NCI-H187 treated with DMSO at 0.1 percent for 48 hours (cell line): ENCODE measurements at regions not wholly inside any gene's neighbourhood (a gene's known extent, or its start where the extent isn't known, plus 50 kb on each side); places are given as distances from the start of the nearest gene placed in this dataset.
A peak's percentile ranks its signal among the peaks of the same experiment; 100 is the strongest.
"Not testable (repeated sequence)": the region's sequence is repeated elsewhere in the genome, so short reads cannot be mapped to it uniquely, and the experiment has no call there.

Source experiments
- DNase-seq: peaks from one replicate; lab custom pipeline; 2025; lab: John Stamatoyannopoulos, UW

DNA sequence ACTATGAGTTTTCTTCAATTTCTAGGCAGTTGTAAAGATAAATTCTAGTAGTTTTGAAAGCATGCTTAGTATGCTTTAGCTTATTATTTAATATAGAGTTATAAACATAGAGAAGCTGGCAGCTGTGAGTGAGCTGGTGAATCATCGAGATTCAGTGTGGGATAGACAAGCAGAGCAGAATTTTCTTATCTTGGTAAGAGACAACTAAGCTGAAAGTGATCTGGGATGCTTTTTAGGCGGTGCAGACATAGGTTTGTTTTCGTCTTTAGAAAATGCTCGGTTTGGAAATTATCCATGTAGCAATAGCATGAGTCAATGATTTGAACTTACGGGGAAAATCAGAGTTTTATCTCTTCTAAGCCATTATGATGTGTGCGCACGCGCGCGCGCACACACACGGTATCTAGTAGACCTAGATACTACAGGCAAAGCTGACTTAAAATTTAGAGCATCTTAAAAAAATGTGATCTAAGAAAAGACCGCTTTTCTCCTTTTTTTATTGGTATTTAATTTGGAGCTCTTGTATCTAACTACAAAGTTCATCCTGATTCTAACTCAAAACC lies 128.3 kb upstream of the MAP3K7 start:
- DNase-seq: no peak

DNA sequence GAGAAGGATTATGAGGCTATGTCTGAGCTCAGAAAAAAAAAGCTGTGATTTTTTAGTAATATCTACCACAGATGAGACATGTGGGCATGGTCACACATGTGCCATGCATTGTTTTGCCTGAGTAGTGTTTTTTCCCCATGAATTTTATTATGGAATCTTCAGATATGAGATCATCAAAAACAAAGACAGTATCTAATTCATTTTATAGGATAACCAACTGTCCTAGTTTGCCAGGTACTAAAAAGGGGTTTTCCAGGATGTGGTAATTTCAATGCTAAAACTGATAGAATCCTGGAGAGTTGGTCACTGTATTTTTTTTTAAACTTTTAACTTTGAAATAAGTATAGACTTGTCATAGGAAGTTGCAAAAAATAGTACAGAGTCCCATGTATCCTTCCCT lies 127.4 kb upstream of the MAP3K7 start:
- DNase-seq: no peak

DNA sequence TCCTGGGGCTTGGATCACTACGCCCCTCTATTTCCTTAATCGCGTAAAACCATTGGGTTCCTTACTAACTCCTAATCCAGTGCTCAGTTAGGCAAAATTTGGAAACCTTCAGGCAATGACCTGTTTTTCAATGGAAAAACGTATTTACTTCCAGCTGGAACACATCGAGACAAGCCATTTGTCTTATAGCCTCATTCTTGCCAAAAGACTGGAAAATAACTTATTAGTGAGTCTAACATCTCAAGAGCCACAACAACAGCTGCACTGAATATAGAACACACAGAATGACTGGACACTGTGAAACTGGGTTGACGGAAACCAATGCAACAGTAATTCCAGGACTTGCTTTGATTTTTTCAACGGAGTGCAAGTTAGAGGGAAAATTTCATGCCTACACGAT lies 125.2 kb upstream of the MAP3K7 start:
- no peak for DNase-seq

DNA sequence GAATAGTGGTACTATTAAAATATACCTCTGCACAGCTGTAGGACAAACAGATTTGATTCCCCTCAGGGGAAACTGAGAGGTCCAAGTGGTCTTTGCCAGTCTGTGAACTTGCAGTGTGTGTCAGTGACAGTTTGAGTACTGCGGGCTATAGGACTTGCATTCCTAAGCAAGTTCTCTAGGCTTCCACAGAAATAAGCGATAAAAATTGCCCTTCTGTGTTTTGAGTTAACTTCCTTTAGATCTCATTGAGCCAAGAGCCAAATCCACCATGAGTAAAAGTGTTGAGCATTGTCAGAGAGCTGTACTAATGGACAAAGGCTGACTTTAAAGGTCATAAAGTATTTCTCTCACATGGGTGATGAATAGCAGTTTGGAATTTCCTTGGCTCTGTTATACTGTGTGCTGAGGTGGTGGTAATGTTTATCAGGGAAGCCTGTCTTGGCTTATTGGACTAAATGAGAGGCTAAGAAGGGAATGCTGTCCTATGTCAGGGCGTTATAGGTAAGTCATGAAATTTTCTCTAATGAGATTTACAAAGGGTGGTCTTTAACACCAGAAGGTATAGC lies 122.6 kb upstream of the MAP3K7 start:
- no peak for DNase-seq

DNA sequence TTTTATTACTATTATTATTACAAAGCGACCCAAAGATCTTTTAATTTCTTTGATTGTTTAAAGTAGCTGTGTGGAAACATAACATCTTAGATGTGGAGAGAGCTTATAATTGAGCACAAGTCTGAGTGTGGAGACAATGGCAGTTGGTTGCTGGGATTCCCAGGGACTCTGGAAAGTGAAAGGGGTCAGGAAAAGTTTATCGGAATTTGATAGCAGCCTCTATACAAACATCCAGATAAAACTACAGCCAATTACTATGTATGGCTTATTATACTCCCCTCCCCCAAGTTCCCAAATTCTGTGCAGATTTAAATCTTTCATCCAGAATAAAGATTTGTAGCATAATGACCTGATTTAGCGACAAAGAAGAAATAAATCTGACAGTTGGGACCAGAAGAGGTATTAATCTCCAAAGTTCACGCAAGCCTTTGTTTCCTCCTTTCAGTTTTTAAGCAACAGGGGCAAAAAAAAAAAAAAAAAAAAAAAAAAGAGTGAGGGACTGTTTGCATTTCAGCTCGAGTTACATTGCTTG lies 121.4 kb upstream of the MAP3K7 start:
- DNase-seq: no peak

DNA sequence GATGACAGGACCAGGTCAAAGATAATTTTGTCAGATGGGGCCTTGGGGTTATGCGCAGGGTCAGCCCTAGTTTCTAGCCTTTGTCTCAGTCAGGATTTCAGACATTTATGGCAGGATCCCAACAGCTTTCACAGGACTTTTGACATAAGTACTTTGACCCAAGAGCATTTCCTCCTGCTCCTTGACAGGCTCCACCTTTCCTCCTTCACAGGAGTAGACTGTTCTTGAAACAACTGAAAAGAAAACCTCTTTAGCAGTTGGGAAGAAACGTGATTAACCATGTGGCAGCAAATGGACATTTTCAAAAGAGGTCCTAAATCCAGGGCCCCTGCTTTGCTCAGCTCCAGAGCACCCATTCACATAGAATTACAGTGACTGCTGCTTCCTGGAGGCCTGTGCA lies 120.4 kb upstream of the MAP3K7 start:
- DNase-seq: no peak

DNA sequence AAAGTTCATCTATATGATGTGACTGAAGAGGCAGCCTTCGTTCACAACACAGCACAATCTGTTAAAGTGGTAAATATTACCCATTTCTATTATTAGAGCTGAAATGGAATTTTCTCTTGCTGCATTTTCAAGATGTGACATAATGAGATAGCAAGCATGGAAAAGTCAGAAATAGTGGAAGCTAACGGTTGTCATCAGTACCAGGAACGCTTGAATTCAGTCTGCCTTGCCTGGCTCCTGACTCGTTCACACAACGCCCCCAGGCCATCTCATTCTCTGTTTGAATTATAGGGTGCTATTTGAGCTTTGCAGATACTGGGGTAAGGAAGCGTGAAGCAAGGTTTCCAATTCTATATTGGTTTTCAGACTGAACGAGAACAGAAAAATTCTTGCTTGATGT lies 116.5 kb upstream of the MAP3K7 start:
- DNase-seq: no peak

DNA sequence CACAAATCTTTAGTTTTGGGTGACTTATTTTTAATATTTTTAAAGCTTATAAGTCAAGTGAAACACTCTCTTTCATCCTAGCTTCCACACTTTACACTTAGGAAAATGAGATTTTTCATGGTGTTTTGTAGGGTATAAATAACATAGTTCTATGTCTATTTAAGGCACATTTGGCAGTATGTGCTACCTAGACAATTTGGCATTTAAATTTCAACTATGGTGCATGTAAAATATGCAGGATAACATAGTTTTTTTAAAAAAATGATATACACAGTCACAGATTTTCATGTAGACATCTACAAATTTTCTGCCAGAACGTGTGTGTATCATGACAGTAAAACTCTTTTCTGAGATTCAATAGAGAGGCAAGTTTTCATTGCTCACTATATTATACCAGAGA lies 115.1 kb upstream of the MAP3K7 start:
- no peak for DNase-seq

DNA sequence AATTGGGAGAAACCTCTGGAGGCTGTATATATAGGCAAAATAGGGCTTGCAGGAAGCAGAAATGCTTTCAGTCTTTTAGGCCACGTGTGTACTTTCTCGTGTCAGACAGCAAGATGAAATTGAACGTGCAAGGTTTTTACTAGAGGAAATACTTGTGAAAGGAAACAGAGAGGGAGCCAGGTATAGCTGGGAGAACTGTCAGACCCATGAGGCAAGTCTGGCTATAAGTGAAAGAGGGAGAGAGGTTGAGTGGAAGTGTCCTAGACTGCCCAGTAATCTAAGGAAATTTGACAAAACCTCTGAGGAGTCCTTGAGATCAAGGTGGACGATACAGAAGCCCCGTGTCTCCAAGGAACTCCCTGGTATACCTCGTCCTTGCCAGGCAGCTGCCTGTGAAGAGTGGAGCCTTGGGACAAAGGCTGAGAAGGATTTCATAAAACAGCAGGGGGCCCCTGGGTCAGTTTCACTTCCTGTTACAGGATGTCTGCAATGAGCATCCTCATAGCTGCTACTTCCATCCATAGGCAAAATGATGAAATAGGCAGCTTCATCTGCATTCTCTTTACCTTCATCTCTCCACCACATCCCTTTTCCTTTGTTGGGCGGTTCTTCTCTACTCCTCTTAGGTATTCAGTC lies 114.4 kb upstream of the MAP3K7 start:
- DNase-seq: no peak

DNA sequence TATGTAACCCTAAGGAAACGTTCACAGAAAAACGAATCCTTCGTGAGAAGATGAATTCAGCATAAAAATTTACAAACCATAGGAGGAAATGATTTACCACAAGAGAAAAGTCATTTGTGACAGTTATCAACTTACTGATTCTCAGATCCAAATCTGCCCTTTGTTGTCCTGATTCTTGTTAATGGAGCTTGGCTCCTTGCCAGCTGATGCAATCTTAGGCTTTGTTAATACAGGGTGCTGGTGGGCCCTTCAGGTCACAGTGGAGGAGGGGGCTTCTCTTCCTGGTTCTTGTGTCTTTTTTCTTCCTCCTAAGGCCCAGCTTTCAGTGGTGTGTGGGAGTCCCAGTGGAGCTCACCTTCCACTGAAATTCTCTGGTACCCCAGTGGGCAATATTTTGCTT lies 108.4 kb upstream of the MAP3K7 start:
- no peak for DNase-seq

DNA sequence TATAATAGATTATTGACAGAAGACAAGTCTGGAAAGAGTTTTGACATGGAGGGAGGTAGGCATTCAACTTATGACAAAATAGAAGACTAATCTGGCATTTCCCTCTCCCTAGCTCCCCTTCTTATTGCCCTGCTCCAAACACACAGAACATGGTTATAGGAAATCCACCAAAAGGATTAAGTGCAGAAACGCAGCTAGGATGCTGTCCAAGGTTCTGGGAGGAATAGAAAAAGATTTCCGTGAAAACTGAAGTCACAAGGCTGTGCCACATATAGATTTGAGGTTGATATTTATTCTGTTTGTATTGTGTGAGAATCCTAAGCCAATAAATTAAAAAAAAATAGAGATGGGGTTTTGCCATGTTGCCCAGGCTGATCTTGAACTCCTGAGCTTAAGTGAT lies 107.9 kb upstream of the MAP3K7 start:
- no peak for DNase-seq

DNA sequence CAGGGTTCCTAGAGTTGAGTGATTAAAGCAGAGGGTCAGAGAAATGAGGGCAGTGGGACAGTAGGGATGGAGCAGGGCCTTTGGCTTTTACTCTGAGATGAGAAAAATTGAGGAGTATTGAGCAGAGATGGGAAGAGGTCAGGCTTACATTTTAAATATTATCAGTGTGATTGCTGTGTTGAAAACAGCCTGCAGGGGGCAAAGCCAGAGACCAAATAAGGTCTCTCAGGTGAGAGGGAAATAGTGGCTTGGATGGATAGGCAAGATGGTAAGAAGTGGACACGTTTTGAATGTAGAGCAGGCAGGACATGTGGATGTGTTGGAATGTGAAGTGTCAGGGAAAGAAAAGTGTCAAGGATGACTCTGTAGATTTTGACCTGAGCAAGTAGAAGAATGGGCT lies 105.0 kb upstream of the MAP3K7 start:
- no peak for DNase-seq

DNA sequence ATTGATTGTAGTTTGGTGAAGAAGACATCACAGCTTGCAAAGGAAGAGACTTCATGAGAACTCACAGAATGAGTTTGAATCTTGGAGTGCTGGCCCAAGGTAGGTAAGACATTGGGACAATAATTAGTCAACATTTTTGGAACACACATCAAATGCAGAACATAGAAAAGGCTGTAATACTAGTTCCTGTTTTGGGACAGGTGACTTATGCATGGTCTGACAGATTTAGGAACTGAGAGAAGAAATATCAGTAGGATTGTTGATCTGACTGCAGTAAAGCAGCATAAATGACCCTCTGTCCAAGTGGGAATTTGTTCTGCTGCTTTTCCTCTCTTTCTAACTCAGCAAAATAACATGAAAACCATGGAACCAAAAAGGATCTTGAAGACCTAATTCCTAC lies 102.3 kb upstream of the MAP3K7 start:
- DNase-seq: no peak

DNA sequence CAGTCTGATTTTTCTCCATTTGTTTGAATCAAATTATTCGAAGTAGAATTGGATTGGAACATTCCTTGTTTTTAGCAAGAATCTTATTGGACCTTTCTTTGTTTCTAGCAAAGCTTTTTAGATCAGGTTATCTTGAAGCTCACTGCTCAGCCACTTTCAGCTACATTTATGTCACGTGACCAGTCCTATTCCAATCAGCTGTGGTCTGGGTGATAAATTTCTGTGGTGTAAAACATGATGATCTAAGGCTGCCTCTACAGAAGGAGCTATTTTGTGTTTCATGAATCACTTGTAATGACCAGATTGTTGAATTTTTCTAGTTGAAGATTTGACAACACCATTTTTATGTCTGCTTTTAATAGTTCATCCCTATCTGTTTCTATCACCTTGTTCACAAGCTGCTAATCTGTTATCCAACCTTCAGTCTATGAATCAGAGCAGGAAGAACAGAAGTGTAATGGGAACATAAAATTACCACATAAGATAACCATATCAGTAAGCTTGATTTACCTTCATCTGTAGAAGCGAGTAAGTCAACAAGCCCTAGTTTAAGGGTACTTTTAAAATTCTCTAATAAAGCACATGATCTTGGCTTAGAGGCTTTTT lies 101.0 kb upstream of the MAP3K7 start:
- no peak for DNase-seq

DNA sequence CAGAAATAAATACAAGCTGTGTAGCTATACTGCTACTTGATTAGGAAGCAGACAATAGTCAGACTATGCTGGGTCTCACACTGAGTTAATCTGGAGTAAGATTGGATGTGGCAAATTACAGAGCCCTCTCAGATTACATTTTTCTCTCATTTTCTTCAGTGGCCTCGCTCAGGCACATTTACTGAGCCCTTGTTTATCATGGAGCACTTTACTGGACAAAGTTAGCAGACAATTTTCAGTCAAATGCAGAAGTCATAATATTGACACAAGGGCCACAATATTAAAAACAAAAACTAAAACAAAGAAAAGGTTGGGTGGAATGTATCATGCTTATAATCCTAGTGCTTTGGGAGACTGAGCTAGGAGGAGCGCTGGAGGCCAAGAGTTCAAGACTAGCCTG lies 95.0 kb upstream of the MAP3K7 start:
- no peak for DNase-seq

DNA sequence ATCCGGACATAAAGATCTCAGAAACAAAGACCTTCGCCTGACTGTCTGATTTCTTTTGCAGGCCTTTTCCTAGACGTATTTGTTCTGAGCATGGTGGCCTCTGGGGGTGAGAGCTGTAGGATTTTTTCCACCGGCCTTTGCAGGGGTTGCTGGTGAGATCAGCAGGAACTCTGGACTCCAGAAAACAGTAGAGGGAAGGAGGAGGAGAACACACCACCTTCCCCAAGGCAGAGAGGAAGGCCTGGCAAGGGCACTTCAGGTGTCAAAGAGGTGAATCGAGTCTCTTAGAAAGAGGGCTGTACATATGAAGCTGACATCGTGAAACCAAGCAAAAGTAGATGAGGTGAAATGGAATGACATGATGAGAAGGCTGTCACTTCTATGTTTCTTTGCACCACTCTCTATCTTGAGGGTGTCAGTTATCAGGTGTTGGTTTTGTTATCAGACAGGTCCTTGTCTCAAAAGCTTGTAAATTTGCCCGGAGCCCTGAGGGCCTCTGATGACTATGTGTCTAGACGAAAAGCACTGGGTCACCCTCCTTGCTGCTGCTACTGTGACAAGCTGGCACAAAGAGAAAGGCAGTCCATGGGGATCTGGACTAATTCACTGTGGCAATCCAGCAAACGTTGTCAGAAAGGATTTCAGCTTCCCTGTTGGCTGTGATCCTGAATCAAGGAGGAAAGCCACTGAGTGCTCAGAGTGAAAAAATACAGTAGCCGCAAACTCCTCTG lies 91.3 kb upstream of the MAP3K7 start:
- no peak for DNase-seq

DNA sequence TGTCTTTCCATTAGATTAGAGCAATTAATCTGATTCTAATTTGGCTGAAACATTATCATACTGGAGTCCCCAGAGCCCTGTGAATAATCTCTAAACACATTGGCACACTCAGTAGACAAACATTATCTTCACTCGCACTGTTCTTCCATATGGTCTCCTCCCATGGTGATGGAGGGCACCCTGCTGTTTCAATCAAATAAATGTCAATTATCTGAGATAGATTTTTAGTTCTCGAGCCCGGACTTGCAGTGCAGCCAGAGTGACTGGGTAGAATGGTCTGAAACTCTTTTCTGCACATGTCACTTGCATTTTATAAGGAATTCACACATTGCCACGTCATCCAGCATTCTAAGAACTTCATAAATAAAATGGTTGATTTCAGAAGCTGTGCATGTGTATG lies 90.6 kb upstream of the MAP3K7 start:
- peak; percentile 46 for DNase-seq

DNA sequence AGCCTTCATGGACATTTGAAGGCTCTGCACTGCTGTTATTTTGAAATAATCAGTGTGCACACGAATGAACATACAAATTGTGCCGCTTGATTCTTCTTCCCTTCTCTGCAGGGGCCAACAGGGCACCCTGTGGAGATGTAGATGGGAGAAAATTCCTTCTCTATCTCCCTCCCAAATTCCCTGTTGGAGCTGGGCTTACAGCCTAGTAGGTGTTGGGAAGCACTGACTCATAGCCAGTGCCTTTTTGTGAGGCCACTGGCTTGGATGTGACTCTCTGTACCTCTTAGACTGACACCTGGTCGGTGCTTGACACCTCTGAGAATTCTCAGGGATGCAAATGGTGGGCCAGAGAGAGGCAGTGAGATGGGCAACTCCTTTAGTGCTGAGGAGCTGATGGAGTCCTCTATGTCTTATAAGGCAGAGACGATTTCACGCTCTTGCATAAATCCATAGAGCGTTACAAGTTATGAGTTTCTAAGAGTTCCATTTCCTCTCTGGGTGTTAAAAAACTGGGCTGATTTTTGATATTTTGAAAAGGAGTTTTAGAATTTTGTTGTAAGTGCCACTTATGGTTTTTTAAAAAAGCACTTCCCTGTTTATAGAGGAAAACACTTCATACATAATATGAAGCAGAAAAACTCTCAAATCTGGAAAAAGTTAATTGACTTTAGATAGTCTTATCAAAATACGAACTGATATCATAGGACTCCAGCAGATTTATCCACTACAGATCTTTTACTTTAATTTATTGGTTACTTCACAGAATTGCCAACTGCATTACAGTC lies 89.8 kb upstream of the MAP3K7 start:
- DNase-seq: no peak

DNA sequence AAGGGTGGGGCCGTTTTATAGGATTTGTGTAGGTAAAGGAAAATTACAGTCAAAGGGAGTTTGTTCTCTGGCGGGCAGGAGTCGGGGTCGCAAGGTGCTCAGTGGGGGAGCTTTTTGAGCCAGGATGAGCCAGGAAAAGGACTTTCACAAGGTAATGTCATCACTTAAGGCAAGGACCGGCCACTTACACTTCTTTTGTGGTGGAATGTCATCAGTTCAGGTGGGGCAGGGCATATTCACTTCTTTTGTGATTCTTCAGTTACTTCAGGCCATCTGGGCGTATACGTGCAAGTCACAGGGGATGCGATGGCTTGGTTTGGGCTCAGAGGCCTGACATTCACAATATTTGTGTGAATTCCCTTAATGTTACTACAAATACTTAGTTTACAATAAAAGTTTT lies 88.2 kb upstream of the MAP3K7 start:
- DNase-seq: not testable (repeated sequence)

DNA sequence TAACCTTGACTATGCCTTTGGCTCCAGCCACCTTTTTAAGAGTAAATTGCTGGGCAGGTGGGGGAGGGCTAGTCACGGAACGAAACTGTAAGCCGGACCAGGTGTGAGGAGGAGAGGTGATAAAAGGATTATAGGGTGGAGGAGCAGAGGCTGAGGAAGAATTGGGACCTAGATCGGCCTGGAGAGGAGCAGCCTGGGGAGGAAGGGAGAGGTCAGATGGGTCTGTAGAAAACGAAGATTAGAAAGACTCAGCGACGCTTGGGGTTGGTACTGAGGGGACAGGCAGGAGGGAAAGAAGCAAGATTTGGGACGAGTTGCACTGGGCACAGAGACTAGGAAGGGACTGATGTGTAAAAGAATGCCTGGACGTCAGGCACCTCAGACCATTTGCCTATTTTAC lies 87.2 kb upstream of the MAP3K7 start:
- DNase-seq: not testable (repeated sequence)

DNA sequence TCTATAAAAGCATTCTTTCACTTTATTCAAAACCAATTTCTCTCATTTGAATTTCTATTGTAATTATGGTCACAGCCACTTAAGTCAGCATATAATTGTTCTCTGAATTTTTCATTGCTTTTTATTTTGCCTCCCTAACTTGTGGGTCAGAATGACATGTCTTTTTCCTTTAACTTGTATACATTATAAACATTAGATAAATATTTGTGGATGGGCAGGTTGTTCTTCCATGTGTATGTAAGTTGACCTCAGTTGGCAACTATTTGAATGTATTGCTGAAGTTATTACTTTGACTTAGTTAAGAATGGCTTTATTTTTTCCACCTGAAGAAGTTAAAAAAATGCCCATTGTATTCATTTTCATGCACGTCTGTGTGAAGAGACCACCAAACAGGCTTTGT lies 83.0 kb upstream of the MAP3K7 start:
- no peak for DNase-seq

DNA sequence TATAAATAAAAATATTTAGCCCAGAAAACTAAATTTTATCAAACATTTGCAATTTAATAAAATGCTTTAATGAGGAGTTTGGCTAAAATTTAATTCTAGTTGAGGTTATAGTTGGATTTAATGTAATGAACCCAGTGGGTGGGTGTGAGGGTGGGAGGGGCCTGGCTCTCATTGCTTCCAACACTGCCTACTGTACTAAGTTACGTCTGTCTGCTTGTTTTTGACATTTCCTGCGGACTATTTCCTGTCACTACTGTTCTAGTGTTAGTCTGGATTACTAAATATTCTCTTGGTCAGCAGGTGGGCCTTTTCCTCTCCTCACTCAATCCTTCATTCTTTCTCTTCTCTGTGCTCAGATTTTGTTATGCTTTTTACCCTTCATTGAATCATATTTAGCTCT lies 82.5 kb upstream of the MAP3K7 start:
- DNase-seq: no peak
